ENCODE measurements at regions not wholly inside any gene's neighbourhood (a gene's known extent, or its start where the extent isn't known, plus 50 kb on each side); places are given as distances from the start of the nearest gene placed in this dataset.
A peak's percentile ranks its signal among the peaks of the same experiment; 100 is the strongest.

DNA sequence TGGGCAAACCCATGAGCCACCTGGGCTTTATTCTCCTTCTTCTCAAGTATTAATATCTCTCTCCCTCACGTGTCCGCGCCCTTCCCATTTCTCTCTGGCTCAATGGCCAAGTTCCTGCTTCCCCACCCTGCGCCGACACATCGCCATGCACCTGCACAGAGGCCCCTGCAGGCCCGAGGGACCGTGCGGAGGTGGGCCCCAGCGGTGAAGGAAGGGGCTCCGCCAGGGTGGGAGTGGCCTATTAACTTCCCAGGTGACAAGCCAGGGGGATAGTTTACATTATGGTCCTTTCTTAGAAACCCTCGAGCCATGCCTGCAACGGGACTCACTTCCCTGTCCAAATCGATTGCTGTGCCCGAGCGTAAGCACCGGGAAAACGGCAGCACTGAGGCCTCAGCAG, 110.0 kb upstream of the ADARB2 start:
- no peak for DNase-seq

DNA sequence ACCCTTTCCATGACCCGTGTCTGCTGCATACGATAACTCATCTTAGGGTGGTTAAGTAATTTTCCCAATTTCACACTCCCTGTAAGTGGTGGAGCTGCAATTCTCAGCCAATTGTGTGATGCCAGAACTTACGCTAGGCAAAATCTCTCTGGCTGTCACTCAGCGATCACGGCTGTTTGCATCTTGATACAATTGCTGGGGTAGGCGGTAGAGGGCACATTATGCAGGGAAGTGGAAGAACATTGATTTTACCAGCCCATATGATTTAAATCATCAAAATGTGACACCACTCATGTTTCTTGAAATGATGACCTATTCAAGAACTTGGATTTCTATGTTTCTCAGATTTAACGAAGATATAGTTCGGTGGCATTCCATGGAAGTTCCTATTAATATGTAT, 108.7 kb upstream of the ADARB2 start:
- no peak for DNase-seq

DNA sequence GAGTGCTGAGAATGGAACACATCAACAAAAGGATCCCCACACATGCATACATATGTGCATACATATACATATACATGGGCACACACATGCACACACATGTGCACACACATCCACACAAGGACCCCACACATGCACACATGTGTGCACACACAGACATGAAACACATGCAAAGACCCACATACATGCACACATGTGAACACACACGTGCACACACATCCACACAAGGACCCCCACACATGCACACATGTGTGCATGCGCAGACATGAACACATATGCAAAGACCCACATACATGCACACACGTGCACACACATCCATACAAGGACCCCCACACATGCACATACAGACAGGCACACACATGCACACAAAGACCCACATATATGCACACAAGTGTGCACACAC, 104.4 kb upstream of the ADARB2 start:
- no peak for DNase-seq

DNA sequence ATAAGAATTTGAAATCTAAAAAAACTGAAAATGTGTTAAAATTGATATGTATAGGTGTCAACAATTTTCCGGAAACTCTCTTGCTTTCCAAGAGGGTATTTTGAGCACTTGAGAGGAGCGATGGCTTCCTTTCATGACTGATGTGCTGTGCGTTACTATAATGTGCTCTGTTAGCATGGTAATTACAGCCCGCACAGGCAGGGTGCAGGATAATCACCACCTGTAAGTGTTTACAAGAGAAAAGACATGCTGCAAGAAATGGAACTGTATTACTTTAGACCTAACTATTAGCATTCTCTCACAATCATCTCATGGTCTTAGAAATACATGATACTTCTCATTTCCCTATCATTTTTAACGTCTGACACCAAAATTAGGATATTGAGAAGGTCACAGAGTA, 92.4 kb upstream of the ADARB2 start:
- DNase-seq, result no peak

DNA sequence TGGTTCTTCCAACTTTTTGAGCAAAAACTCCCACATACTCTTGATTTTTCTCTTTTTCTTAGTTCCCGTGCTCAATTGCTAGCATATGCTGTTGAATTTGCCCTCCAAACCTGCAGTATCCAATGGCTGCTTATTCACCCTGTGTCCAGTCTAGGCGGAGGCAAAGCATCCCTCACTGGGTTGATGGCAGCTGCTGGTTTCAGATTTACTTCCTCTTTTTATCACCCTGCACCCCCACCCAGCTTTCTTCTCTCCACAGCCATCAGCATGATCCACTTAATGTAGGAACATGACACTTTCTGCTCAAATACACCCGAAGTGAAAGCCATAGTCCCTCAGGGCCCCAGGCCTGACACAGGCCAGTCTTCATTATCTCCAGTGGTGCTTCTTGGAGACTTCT, 87.6 kb upstream of the ADARB2 start:
- DNase-seq, result no peak

DNA sequence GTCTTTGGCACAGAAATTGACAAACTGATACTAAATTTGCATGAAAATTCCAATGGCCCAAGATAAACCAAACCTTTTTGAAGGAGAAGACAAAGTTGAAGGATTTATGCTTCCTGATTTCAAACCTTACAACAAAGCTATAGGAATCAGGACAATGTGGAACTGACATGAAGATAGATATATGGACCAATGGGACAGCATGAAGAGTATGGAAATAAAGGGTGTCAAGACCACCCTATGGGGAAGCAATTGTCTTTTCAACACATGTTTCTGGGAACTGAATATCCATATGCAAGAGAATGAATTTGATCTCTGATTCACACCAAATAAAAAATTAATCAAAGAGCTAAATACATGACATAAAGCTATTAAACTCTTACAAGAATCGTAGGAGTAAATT, 77.2 kb upstream of the ADARB2 start:
- no peak for DNase-seq

DNA sequence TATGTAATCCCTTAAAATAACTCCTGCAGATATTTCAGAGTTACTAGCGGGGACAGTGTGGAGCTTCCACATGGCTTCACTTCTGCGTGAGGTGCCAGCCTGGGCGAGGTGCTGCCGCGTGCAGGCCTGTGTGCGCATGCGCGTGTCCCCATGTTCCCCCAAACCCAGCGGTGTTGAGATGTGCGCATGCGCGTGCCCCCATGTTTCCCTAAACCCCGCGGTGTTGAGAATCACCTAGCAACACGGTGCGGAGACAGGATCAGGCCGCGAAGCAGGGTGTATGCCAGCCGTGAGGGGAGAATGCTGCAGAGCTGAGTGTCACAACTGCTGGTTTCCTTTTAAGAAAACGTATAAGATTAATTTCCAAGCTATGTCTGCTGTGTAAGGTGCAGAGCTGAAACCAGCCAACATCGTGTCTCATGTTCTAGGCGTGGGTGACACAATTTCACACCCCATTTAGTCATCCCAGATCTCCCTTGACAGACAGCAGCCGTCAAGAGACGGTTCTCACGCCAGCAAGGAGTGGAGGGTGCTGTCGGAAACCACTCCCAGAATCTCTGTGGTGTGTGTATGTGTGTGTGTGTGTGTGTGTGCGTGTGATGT, 71.9 kb upstream of the ADARB2 start:
- DNase-seq, result no peak

DNA sequence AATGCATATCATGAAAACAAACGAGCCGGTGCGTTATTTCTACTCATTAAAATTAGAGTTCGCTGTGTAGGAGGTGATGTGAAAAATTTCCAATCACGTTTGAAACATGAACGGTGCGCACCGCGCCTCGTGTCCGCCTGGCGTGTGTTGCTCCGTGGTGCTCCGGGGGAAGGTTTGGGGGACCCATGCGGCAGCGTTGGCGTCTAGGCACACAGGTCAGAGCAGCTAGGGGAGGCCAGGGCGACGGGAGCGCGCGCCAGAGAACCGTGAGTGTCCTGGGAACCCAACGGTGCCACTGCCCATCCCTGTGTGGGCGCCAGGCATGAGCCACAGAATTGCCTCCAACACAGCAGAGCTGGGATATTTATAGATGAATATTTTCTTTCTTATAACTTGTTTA, 70.6 kb upstream of the ADARB2 start:
- no peak for DNase-seq

DNA sequence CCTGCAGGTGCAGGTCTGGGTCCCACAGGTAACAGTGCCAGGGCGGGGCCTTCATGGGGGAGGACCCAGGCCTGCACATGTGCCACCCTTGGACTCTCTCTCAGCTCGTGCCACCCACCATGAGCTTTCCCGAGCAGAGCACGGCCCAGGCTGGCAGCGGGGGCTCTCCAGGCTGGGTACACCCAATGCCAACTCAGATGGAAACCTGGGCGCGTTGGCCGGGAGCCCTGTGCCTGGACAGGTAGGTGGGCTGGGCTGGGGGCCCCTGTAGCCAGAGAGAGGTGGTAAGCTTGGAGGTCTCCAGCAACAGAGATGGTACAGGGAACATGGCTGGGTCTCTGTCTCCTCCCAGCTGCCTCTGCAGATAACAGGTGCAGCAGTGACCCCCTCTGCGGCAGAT, 69.9 kb upstream of the ADARB2 start:
- DNase-seq, result no peak

DNA sequence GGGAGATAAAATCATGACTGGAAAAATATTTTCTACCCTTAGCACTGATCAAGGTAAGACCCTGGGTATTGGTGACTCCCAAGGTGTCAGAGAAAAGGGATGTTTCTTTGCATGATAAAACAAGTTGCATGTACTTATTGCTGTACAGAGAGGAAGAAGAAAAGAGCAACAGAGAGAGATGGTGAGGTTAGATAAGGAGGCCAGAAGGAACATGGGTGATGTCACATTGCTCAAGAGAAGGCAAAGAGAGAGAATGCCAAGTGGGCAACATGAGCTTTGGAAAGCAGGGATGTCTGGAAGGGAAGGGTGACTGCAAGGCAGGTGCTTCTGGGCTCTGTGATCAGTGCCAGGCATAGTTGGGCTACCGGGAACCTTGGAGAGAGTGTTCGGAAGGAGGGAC, 65.1 kb upstream of the ADARB2 start:
- peak; percentile 6 for DNase-seq

DNA sequence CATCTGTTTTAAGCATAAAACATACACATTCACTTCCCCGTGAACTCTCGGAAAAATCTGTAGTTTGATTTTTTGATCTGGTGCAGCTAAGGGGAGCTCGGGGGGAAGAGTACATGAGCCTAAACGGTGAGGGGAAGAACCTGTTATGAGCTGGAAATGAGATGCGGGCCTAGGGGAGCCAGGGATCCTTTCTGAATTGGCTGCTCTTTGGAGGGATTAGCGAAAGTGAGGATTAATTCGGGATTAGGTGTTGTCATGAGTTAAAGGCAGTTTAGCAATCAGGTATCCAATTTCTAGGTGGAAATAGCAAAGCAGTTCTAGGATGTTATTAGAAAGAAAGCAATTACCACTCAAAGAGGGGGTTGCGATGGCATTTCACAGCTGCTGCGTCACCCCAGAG, 51.1 kb upstream of the ADARB2 start:
- DNase-seq, result no peak

Measured in KG1 (cell line).